CD4-positive, alpha-beta T cell (primary cell): ENCODE measurements at regions not wholly inside any gene's neighbourhood (a gene's known extent, or its start where the extent isn't known, plus 50 kb on each side); places are given as distances from the start of the nearest gene placed in this dataset.

Experiments used
- ATAC-seq: fragments of 200-7000 bp; cut with Tn5 transposase; one replicate; pipeline ENCODE4 v1.10.0; 2022; ENCODE audit warnings: mild to moderate bottlenecking; ENCODE audit not compliant: poor library complexity
- CTCF ChIA-PET: fragments of 350-600 bp; sonication (Branson Sonifier 250); formaldehyde crosslinking; loops from one replicate; lab custom pipeline; 2021; ENCODE audit warnings: antibody characterized with exemption, inconsistent platforms; lab: Charles Lee
- POLR2A ChIA-PET: fragments of 350-600 bp; sonication (Branson Sonifier 250); formaldehyde crosslinking; loops from one replicate; lab custom pipeline; 2021; ENCODE audit warnings: antibody characterized with exemption, inconsistent platforms; lab: Charles Lee
- DNase-seq, 14 experiments: peaks; one replicate each; pipeline ENCODE4 v3.0.0-alpha.2; 2013 to 2020; ENCODE audit warnings: mixed read lengths in 2 of 14
- H3K27ac ChIP-seq, 2 donors: one replicate each; pipeline versions ENCODE4 v1.5.1 to v1.7.0; 2013; ENCODE audit warnings: low read length in 2 of 2, low read depth in 1 of 2, mild to moderate bottlenecking in 1 of 2
- H3K27me3 ChIP-seq, 2 experiments: 1 replicate in 1 of 2; 2 replicates in 1 of 2; pipeline versions ENCODE4 v1.6.1 to v1.7.0; 2013; ENCODE audit warnings: low read length in 2 of 2, control low read depth in 1 of 2, mild to moderate bottlenecking in 1 of 2, moderate library complexity in 1 of 2; ENCODE audit not compliant: insufficient read depth in 2 of 2, control insufficient read depth in 1 of 2
- H3K36me3 ChIP-seq: one replicate; pipeline ENCODE4 v1.6.1; 2013; ENCODE audit warnings: low read length, control low read depth; ENCODE audit not compliant: insufficient read depth
- H3K4me1 ChIP-seq: one replicate; pipeline ENCODE4 v1.6.1; 2013; ENCODE audit warnings: low read length, control low read depth; ENCODE audit not compliant: insufficient read depth
- H3K4me3 ChIP-seq: one replicate; pipeline ENCODE4 v1.5.1; 2013; ENCODE audit warnings: mild to moderate bottlenecking, low read length, moderate library complexity
- H3K9me3 ChIP-seq, 2 experiments: 1 replicate in 1 of 2; 2 replicates in 1 of 2; pipeline versions ENCODE4 v1.6.1 to v1.7.0; 2013; ENCODE audit warnings: low read length in 2 of 2, mild to moderate bottlenecking in 2 of 2, control low read depth in 1 of 2, moderate library complexity in 1 of 2; ENCODE audit not compliant: control insufficient read depth in 1 of 2, insufficient read depth in 1 of 2
- H3K27ac Mint-ChIP-seq: one replicate; pipeline ENCODE4 v1.8.0; 2020; ENCODE audit warnings: mixed read lengths
- H3K27me3 Mint-ChIP-seq: one replicate; pipeline ENCODE4 v1.8.0; 2021; ENCODE audit warnings: mixed read lengths
- H3K36me3 Mint-ChIP-seq: one replicate; pipeline ENCODE4 v1.8.0; 2021; ENCODE audit warnings: low read depth, mixed read lengths
- H3K4me1 Mint-ChIP-seq: one replicate; pipeline ENCODE4 v1.8.0; 2021; ENCODE audit warnings: low read depth, mixed read lengths
- H3K4me3 Mint-ChIP-seq: one replicate; pipeline ENCODE4 v1.8.0; 2020; ENCODE audit warnings: mild to moderate bottlenecking, mixed read lengths
- H3K9me3 Mint-ChIP-seq: one replicate; pipeline ENCODE4 v1.8.0; 2020; ENCODE audit warnings: mixed read lengths
- intact Hi-C, 2 experiments: fragments of 100-400 bp; cut with DNase I in 1 of 2; cut with micrococcal nuclease in 1 of 2; formaldehyde crosslinking; loops; one replicate each; pipeline versions ENCODE4 v1.15.1 to v1.9.0; 2023 to 2025; cut with DNase I, micrococcal nuclease
- TF ChIP-seq, protein P1 (sequence below): fragments of 200-600 bp; IDR thresholded peaks from one replicate; pipeline ENCODE4 v1.8.0; 2022; ENCODE audit warnings: antibody characterized with exemption, mild to moderate bottlenecking

DNA sequence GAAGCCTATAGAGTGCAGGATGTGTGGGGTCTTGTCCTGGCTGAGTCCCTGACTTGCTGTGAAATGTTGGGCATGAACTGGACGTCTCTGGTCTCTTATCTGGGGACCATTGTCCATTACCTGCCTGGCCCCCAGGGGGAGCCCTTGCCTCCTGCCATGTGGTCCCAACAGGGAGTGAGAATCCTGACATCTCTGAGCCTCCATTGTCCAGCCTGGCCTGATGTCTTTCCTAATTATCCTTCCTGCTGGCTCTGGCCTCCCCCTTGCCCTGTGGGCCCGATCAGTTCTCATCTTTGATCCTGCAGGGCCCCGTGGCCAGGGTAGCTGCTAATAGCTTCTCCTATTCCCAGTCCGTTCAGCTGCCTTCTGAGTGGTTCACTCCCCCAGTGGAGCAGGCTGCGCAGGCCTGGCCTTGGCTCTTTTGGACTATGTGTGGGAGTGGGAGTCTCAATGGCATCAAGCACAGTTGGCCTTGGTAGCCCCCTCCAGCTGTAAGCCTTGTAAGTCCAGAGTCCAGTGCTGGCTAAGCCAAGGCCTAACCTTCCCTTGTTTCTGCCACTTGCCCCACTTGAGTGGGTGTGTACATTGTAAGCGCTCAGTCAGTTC lies 77.9 kb upstream of the RALY start:
- no peaks in the 10 kb centered on the region for H3K36me3 ChIP-seq
- H3K4me1 ChIP-seq: peaks cover 5% of the 10 kb centered on the region
- no peaks in the 10 kb centered on the region for H3K27me3 Mint-ChIP-seq
- H3K9me3 Mint-ChIP-seq: no peaks in the 10 kb centered on the region
- H3K9me3 ChIP-seq: no peaks in the 10 kb centered on the region
- ATAC-seq (peak; percentile 39), DNase-seq (peak; percentile 30 to 73 (median 42))
- no peaks in the 10 kb centered on the region for H3K36me3 Mint-ChIP-seq
- H3K4me3 Mint-ChIP-seq: no peak overlapping the region
- H3K27me3 ChIP-seq: no peaks in the 10 kb centered on the region
- intact Hi-C loops: loop anchor here (1.0 to 5.0 kb wide), 5 partner anchors 79 to 213 kb away; no protein-coding TSS in a partner anchor
- H3K27ac Mint-ChIP-seq: no peak overlapping the region
- peaks cover 15% of the 10 kb centered on the region for H3K4me1 Mint-ChIP-seq
- POLR2A ChIA-PET: no interaction called here
- H3K27ac ChIP-seq: no peak overlapping the region
- TF ChIP-seq, protein P1, sequence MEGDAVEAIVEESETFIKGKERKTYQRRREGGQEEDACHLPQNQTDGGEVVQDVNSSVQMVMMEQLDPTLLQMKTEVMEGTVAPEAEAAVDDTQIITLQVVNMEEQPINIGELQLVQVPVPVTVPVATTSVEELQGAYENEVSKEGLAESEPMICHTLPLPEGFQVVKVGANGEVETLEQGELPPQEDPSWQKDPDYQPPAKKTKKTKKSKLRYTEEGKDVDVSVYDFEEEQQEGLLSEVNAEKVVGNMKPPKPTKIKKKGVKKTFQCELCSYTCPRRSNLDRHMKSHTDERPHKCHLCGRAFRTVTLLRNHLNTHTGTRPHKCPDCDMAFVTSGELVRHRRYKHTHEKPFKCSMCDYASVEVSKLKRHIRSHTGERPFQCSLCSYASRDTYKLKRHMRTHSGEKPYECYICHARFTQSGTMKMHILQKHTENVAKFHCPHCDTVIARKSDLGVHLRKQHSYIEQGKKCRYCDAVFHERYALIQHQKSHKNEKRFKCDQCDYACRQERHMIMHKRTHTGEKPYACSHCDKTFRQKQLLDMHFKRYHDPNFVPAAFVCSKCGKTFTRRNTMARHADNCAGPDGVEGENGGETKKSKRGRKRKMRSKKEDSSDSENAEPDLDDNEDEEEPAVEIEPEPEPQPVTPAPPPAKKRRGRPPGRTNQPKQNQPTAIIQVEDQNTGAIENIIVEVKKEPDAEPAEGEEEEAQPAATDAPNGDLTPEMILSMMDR: peak; percentile 67
- CTCF ChIA-PET: interaction anchor here (1.7 to 3.8 kb wide), 3 partner anchors 152 to 214 kb away, joined by 4 to 14 read pairs (median 5); no protein-coding TSS in a partner anchor
- no peak overlapping the region for H3K4me3 ChIP-seq

DNA sequence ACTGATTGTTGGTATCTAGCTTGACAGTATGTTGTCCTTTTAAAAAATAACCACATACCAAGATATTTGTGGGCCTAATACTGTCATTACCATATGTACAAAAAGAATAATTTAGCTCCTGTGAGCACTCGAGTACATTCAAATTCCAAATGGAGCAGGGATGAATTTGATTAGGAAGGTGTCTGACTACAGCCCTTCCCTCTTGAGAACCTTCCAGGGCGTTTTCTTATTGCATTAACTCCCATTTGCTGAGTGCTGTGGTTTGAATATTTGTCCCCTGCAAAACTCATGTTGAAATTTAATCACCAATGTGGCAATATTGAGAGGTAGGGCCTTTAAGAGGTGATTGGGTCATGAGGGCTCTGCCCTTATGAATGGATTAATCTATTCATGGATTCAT lies 76.9 kb upstream of the RALY start:
- H3K4me1 ChIP-seq: peaks cover 5% of the 10 kb centered on the region
- POLR2A ChIA-PET: no interaction called here
- no peak overlapping the region for H3K27ac ChIP-seq
- no peaks in the 10 kb centered on the region for H3K27me3 ChIP-seq
- Mint-ChIP-seq H3K4me3 (no peak overlapping the region), H3K4me1 (peaks cover 15% of the 10 kb centered on the region), H3K9me3 (no peaks in the 10 kb centered on the region), H3K27me3 (no peaks in the 10 kb centered on the region), H3K36me3 (no peaks in the 10 kb centered on the region), H3K27ac (no peak overlapping the region)
- CTCF ChIA-PET: interaction anchor here (2.0 to 3.8 kb wide), 2 partner anchors 153 to 213 kb away, joined by 5 to 14 read pairs; no protein-coding TSS in a partner anchor
- no peaks in the 10 kb centered on the region for H3K36me3 ChIP-seq
- ATAC-seq (no peak), DNase-seq (no peak)
- intact Hi-C loops: loop anchor here in 1 of 2 experiments (5.0 kb wide), 1 partner anchor 79 kb away; no protein-coding TSS in a partner anchor
- H3K9me3 ChIP-seq: no peaks in the 10 kb centered on the region
- TF ChIP-seq, protein P1: no peak
- no peak overlapping the region for H3K4me3 ChIP-seq

DNA sequence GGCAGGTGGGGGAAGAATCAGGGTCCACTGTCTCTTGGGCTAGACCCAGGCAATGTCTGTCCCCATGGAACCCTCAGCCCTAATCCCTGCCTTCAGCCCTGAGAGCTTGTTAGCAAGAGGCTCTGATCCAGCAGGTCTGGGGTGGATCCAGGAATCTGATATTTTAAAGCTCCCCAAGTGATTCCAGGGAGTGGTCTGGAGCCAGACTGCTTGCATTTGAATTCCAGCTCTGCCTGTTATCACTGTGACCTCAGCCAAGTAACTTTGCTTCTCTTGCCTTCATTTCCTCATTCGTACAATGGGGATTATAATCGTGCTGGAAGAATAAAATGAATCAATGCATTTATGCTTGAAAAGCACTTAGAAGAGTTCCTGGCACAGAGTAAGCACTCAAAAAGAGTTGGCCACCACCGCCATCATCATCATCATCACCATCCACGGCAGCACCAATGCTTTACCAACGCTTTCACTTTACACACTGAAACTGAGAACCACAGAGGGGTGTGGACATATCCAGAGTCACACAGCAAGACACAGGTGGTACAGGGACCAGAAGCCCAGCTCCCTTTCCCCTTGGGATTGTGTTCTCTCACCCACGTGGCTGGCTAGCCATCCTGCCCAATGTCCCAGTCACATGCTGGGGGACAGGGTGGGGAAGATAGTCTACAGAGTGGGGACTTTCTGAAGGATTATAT lies 75.7 kb upstream of the RALY start:
- CTCF ChIA-PET: interaction anchor here (3.8 kb wide), 1 partner anchor 152 kb away, joined by 14 read pairs; no protein-coding TSS in a partner anchor
- ATAC-seq (no peak), DNase-seq (no peak)
- Histone ChIP-seq H3K9me3 (no peaks in the 10 kb centered on the region), H3K27ac (no peak overlapping the region), H3K36me3 (no peaks in the 10 kb centered on the region), H3K4me3 (no peak overlapping the region), H3K27me3 (no peaks in the 10 kb centered on the region), H3K4me1 (peaks cover 5% of the 10 kb centered on the region)
- Mint-ChIP-seq H3K4me3 (no peak overlapping the region), H3K9me3 (no peaks in the 10 kb centered on the region), H3K36me3 (no peaks in the 10 kb centered on the region), H3K27me3 (no peaks in the 10 kb centered on the region), H3K4me1 (peaks cover 15% of the 10 kb centered on the region), H3K27ac (no peak overlapping the region)
- TF ChIP-seq, protein P1: no peak
- intact Hi-C loops: loop anchor here in 1 of 2 experiments (5.0 kb wide), 1 partner anchor 81 kb away; no protein-coding TSS in a partner anchor
- POLR2A ChIA-PET: no interaction called here
